Endodermal cell (in vitro differentiated cells): ENCODE measurements at regions not wholly inside any gene's neighbourhood (a gene's known extent, or its start where the extent isn't known, plus 50 kb on each side); places are given as distances from the start of the nearest gene placed in this dataset.
"Not testable (repeated sequence)": the region's sequence is repeated elsewhere in the genome, so short reads cannot be mapped to it uniquely, and the experiment has no call there.

ENCODE experiments used
- DNase-seq: peaks from one replicate; pipeline ENCODE4 v3.0.0-alpha.2; 2017
- H3K27ac ChIP-seq: 2 replicates; pipeline ENCODE4 v1.5.1; 2013; ENCODE audit warnings: mild to moderate bottlenecking, low read depth, low read length, moderate library complexity
- H3K27me3 ChIP-seq: 2 replicates; pipeline ENCODE4 v1.6.1; 2013; ENCODE audit warnings: mild to moderate bottlenecking, low read length, moderate library complexity; ENCODE audit not compliant: insufficient read depth, control insufficient read depth, poor library complexity, severe bottlenecking
- H3K36me3 ChIP-seq: 2 replicates; pipeline ENCODE4 v1.7.0; 2013; ENCODE audit warnings: mild to moderate bottlenecking, low read length, moderate library complexity; ENCODE audit not compliant: control insufficient read depth, insufficient read depth
- H3K4me1 ChIP-seq: one replicate; pipeline ENCODE4 v1.7.0; 2013; ENCODE audit warnings: low read length; ENCODE audit not compliant: control insufficient read depth, insufficient read depth
- H3K4me3 ChIP-seq: 2 replicates; pipeline ENCODE4 v1.5.1; 2013; ENCODE audit warnings: mild to moderate bottlenecking, low read length, moderate library complexity
- H3K9ac ChIP-seq: 2 replicates; pipeline ENCODE4 v1.6.1; 2013; ENCODE audit warnings: mild to moderate bottlenecking, low read length, moderate library complexity; ENCODE audit not compliant: poor library complexity, severe bottlenecking; ENCODE audit errors: extremely low read depth
- H3K9me3 ChIP-seq: 2 replicates; pipeline ENCODE4 v1.6.1; 2013; ENCODE audit warnings: mild to moderate bottlenecking, low read length, moderate library complexity; ENCODE audit not compliant: control insufficient read depth
- H3K27ac Mint-ChIP-seq: 2 replicates; pipeline ENCODE4 v1.8.0; 2020; ENCODE audit warnings: mixed read lengths
- H3K27me3 Mint-ChIP-seq: 2 replicates; pipeline ENCODE4 v1.8.0; 2021; ENCODE audit warnings: mild to moderate bottlenecking, mixed read lengths; ENCODE audit not compliant: insufficient read depth
- H3K36me3 Mint-ChIP-seq: 2 replicates; pipeline ENCODE4 v1.8.0; 2020; ENCODE audit warnings: low read depth, mixed read lengths
- H3K4me1 Mint-ChIP-seq: 2 replicates; pipeline ENCODE4 v1.8.0; 2020; ENCODE audit warnings: mixed read lengths
- H3K4me3 Mint-ChIP-seq: 2 replicates; pipeline ENCODE4 v1.8.0; 2020; ENCODE audit warnings: mild to moderate bottlenecking, moderate library complexity, mixed read lengths
- H3K9me3 Mint-ChIP-seq: 2 replicates; pipeline ENCODE4 v1.8.0; 2020; ENCODE audit warnings: mild to moderate bottlenecking, mixed read lengths
- CTCF ChIP-seq: fragments of 200-600 bp; sonication (generic); conservative IDR thresholded peaks from 2 replicates; pipeline ENCODE4 v1.5.0; 2021; ENCODE audit warnings: antibody characterized with exemption, mild to moderate bottlenecking
- WGBS, 2 experiments: methylation state at CpG; one replicate each; pipeline versions ENCODE4 v1.1.5 to v1.1.7; 2013; ENCODE audit warnings: missing lambda C conversion rate in 2 of 2, mixed read lengths in 1 of 2; ENCODE audit not compliant: insufficient coverage in 1 of 2, insufficient read length in 1 of 2; 5-methylcytosine and 5-hydroxymethylcytosine counted together

GRCh38 chr5:87132696-87133095 is 135.0 kb upstream of the RASA1 start:
- TF ChIP-seq CTCF = no peak
- Mint-ChIP-seq H3K27me3 (no peaks in the 10 kb centered on the region), H3K4me3 (no peak overlapping the region), H3K36me3 (no peaks in the 10 kb centered on the region), H3K9me3 (no peaks in the 10 kb centered on the region), H3K4me1 (peaks cover 2% of the 10 kb centered on the region), H3K27ac (no peak overlapping the region)
- Histone ChIP-seq H3K4me3 (no peak overlapping the region), H3K4me1 (no peaks in the 10 kb centered on the region), H3K9me3 (no peaks in the 10 kb centered on the region), H3K27me3 (no peaks in the 10 kb centered on the region), H3K36me3 (no peaks in the 10 kb centered on the region), H3K27ac (no peak overlapping the region), H3K9ac (no peak overlapping the region)
- DNase-seq = no peak

GRCh38 chr5:87134513-87134912 is 133.2 kb upstream of the RASA1 start:
- not testable (repeated sequence) for H3K4me1 Mint-ChIP-seq, H3K36me3 Mint-ChIP-seq, H3K27ac ChIP-seq, H3K4me3 ChIP-seq, H3K27me3 ChIP-seq, H3K27me3 Mint-ChIP-seq, H3K27ac Mint-ChIP-seq, DNase-seq, H3K4me1 ChIP-seq, H3K9ac ChIP-seq, H3K36me3 ChIP-seq, H3K9me3 Mint-ChIP-seq, H3K4me3 Mint-ChIP-seq, H3K9me3 ChIP-seq

GRCh38 chr5:87136096-87136495 is 131.6 kb upstream of the RASA1 start:
- Mint-ChIP-seq H3K4me1 (peaks cover 2% of the 10 kb centered on the region), H3K27ac (peak overlapping the region; percentile 7), H3K27me3 (no peaks in the 10 kb centered on the region), H3K4me3 (no peak overlapping the region), H3K9me3 (no peaks in the 10 kb centered on the region), H3K36me3 (no peaks in the 10 kb centered on the region)
- TF ChIP-seq CTCF = no peak
- H3K9ac ChIP-seq = no peak overlapping the region
- no peaks in the 10 kb centered on the region for H3K36me3 ChIP-seq
- no peak overlapping the region for H3K4me3 ChIP-seq
- WGBS, 2 experiments = 76 to 86% methylated on average over 1 of the region's 1 CpG
- no peaks in the 10 kb centered on the region for H3K4me1 ChIP-seq
- H3K27me3 ChIP-seq = no peaks in the 10 kb centered on the region
- no peak overlapping the region for H3K27ac ChIP-seq
- no peak for DNase-seq
- H3K9me3 ChIP-seq = no peaks in the 10 kb centered on the region

- no peaks in the 10 kb centered on the region for H3K27me3 Mint-ChIP-seq
- DNase-seq = no peak
- no peaks in the 10 kb centered on the region for H3K36me3 Mint-ChIP-seq
- Histone ChIP-seq H3K27me3 (no peaks in the 10 kb centered on the region), H3K9me3 (no peaks in the 10 kb centered on the region), H3K27ac (no peak overlapping the region), H3K9ac (no peak overlapping the region), H3K36me3 (no peaks in the 10 kb centered on the region), H3K4me3 (no peak overlapping the region), H3K4me1 (no peaks in the 10 kb centered on the region)
- H3K9me3 Mint-ChIP-seq = no peaks in the 10 kb centered on the region
- no peak overlapping the region for H3K27ac Mint-ChIP-seq
- H3K4me3 Mint-ChIP-seq = no peak overlapping the region
- TF ChIP-seq CTCF = no peak
- 100% methylated on average over 1 of the region's 1 CpG; no CpG with 5 or more reads in 1 of the 2 experiments for WGBS, 2 experiments
- peaks cover 2% of the 10 kb centered on the region for H3K4me1 Mint-ChIP-seq
Observed at GRCh38 chr5:87136733-87137132, 130.9 kb upstream of the RASA1 start.
